ENCODE measurements at regions not wholly inside any gene's neighbourhood (a gene's known extent, or its start where the extent isn't known, plus 50 kb on each side); places are given as distances from the start of the nearest gene placed in this dataset.
"Not testable (repeated sequence)": the region's sequence is repeated elsewhere in the genome, so short reads cannot be mapped to it uniquely, and the experiment has no call there.

- peak in 1 of 3 donors; percentile 22 for DNase-seq
- 14 to 27% methylated on average over 4 of the region's 4 CpGs for WGBS, 2 donors
- Histone ChIP-seq H3K27me3 (ENCODE audit: control insufficient read depth in 3 of 3, insufficient read depth in 3 of 3, low read length in 2 of 3) (no peaks in the 10 kb centered on the region), H3K9ac (ENCODE audit: insufficient read depth in 1 of 2, low read length in 2 of 2) (no peak overlapping the region), H3K4me1 (ENCODE audit: control insufficient read depth in 5 of 5, insufficient read depth in 5 of 5, low read length in 5 of 5) (peaks cover 0 to 38% (median 6%) of the 10 kb centered on the region in 5 donors), H3K9me3 (ENCODE audit: control insufficient read depth in 4 of 4, insufficient read depth in 3 of 4, low read length in 3 of 4) (no peaks in the 10 kb centered on the region), H3K4me3 (no peak overlapping the region), H3K27ac (ENCODE audit: low read depth in 1 of 2, low read length in 1 of 2) (peak overlapping the region in 1 of 2 donors; percentile 74), H3K36me3 (ENCODE audit: control insufficient read depth in 4 of 4, insufficient read depth in 4 of 4, low read length in 4 of 4) (no peaks in the 10 kb centered on the region)
- no peak for ATAC-seq (ENCODE audit: insufficient read depth, low FRiP score)
- TF ChIP-seq CTCF (IDR thresholded peaks at IDR 0.05; ENCODE audit: control extremely low read depth, extremely low read depth) = no peak
Measured at GRCh38 chr12:46659824-46660223, 166.0 kb downstream of the SLC38A4 start.

GRCh38 chr12:46659032-46659650, 166.7 kb downstream of the SLC38A4 start:
- H3K36me3 ChIP-seq (ENCODE audit: control insufficient read depth in 4 of 4, insufficient read depth in 4 of 4, low read length in 4 of 4) = no peaks in the 10 kb centered on the region
- no peak overlapping the region for H3K4me3 ChIP-seq
- no peak overlapping the region for H3K9ac ChIP-seq (ENCODE audit: insufficient read depth in 1 of 2, low read length in 2 of 2)
- ATAC-seq (ENCODE audit: insufficient read depth, low FRiP score) = no peak
- peak in 2 of 3 donors; percentile 33 to 36 for DNase-seq
- no peak for TF ChIP-seq CTCF (IDR thresholded peaks at IDR 0.05; ENCODE audit: control extremely low read depth, extremely low read depth)
- no peaks in the 10 kb centered on the region for H3K27me3 ChIP-seq (ENCODE audit: control insufficient read depth in 3 of 3, insufficient read depth in 3 of 3, low read length in 2 of 3)
- H3K4me1 ChIP-seq (ENCODE audit: control insufficient read depth in 5 of 5, insufficient read depth in 5 of 5, low read length in 5 of 5) = peaks cover 0 to 38% (median 6%) of the 10 kb centered on the region in 5 donors
- H3K9me3 ChIP-seq (ENCODE audit: control insufficient read depth in 4 of 4, insufficient read depth in 3 of 4, low read length in 3 of 4) = no peaks in the 10 kb centered on the region
- H3K27ac ChIP-seq (ENCODE audit: low read depth in 1 of 2, low read length in 1 of 2) = peak overlapping the region in 1 of 2 donors; percentile 74
- WGBS, 2 donors = 69 to 80% methylated on average over 10 of the region's 10 CpGs

GRCh38 chr12:46657453-46658411, 168.1 kb downstream of the SLC38A4 start:
- 84 to 85% methylated on average over 4 of the region's 4 CpGs for WGBS, 2 donors
- H3K4me1 ChIP-seq (ENCODE audit: control insufficient read depth in 5 of 5, insufficient read depth in 5 of 5, low read length in 5 of 5) = peaks cover 0 to 38% (median 6%) of the 10 kb centered on the region in 5 donors
- no peak overlapping the region for H3K9ac ChIP-seq (ENCODE audit: insufficient read depth in 1 of 2, low read length in 2 of 2)
- peak overlapping the region in 1 of 2 donors; percentile 41 for H3K27ac ChIP-seq (ENCODE audit: low read depth in 1 of 2, low read length in 1 of 2)
- no peaks in the 10 kb centered on the region for H3K36me3 ChIP-seq (ENCODE audit: control insufficient read depth in 4 of 4, insufficient read depth in 4 of 4, low read length in 4 of 4)
- no peaks in the 10 kb centered on the region for H3K27me3 ChIP-seq (ENCODE audit: control insufficient read depth in 3 of 3, insufficient read depth in 3 of 3, low read length in 2 of 3)
- no peaks in the 10 kb centered on the region for H3K9me3 ChIP-seq (ENCODE audit: control insufficient read depth in 4 of 4, insufficient read depth in 3 of 4, low read length in 3 of 4)
- no peak overlapping the region for H3K4me3 ChIP-seq
- DNase-seq (no peak), ATAC-seq (ENCODE audit: insufficient read depth, low FRiP score) (no peak)
- TF ChIP-seq CTCF (IDR thresholded peaks at IDR 0.05; ENCODE audit: control extremely low read depth, extremely low read depth) = no peak

- not testable (repeated sequence) for DNase-seq; H3K9me3 ChIP-seq (ENCODE audit: control insufficient read depth in 4 of 4, insufficient read depth in 3 of 4, low read length in 3 of 4); H3K9ac ChIP-seq (ENCODE audit: insufficient read depth in 1 of 2, low read length in 2 of 2); H3K36me3 ChIP-seq (ENCODE audit: control insufficient read depth in 4 of 4, insufficient read depth in 4 of 4, low read length in 4 of 4); H3K4me3 ChIP-seq; ATAC-seq (ENCODE audit: insufficient read depth, low FRiP score); H3K27me3 ChIP-seq (ENCODE audit: control insufficient read depth in 3 of 3, insufficient read depth in 3 of 3, low read length in 2 of 3); H3K27ac ChIP-seq (ENCODE audit: low read depth in 1 of 2, low read length in 1 of 2)
- 96 to 97% methylated on average over 3 of the region's 3 CpGs for WGBS, 2 donors
- peaks cover 0 to 35% (median 4%) of the 10 kb centered on the region in 5 donors for H3K4me1 ChIP-seq (ENCODE audit: control insufficient read depth in 5 of 5, insufficient read depth in 5 of 5, low read length in 5 of 5)
Measured at GRCh38 chr12:46655984-46656383, 169.8 kb downstream of the SLC38A4 start.
